HT-29 (cell line): ENCODE measurements at regions not wholly inside any gene's neighbourhood (a gene's known extent, or its start where the extent isn't known, plus 50 kb on each side); places are given as distances from the start of the nearest gene placed in this dataset.

Source experiments
- DNase-seq: peaks from one replicate; pipeline ENCODE4 v3.0.0-alpha.2; 2015; ENCODE audit warnings: low spot score

DNA sequence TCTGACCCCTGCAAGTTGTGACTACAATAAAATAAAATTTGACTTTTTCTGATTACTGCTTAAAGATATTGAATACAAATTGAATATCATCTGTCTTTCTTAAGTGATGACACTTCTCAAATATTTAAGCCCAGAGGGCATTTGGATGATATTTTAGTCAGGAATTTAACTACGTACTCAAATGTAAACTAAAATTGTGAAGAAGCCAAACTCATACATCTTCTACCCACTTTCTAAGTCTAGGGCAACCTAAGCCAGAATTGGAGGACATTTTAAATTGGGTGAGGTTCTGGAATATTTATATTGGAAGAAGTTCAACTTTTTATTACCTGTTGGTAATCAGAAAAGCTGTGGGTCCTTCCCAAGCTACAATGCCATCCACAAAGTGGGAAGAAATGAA, 149.1 kb upstream of the WDR11 start:
- no peak for DNase-seq

DNA sequence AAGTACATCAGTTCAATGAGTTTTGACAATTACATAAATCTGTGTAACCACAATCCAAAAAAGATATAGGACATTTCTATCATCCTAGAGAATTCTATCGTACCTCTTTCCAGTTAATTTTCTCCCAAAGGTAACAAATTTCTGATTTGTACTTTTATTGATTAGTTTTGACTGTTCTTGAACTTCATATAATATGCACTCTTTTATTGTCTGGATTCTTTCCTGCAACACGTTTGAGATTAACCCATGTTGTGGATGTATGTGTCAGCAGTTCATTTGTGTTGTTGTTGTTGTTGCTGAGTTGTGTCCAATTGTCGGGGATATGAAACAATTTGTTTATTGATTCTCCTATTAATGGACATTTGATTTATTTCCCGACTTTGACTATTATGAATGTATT, 145.9 kb upstream of the WDR11 start:
- DNase-seq: no peak

DNA sequence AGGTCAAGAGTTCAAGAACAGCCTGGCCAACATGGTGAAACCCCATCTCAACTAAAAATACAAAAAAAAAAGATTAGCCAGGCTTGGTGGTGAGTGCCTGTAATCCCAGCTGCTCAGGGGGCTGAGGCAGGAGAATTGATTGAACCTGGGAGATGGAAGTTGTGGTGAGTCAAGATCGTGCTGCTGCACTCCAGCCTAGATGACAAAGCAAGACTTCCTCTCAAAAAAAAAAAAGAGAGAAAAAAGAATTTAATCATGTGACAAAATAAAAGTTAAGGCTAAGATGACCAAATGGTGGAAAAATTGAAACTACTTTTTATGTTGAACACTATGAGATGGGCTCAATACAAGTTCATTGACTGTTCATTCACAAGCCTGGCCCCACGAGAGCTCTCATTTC, 141.1 kb upstream of the WDR11 start:
- DNase-seq: no peak

DNA sequence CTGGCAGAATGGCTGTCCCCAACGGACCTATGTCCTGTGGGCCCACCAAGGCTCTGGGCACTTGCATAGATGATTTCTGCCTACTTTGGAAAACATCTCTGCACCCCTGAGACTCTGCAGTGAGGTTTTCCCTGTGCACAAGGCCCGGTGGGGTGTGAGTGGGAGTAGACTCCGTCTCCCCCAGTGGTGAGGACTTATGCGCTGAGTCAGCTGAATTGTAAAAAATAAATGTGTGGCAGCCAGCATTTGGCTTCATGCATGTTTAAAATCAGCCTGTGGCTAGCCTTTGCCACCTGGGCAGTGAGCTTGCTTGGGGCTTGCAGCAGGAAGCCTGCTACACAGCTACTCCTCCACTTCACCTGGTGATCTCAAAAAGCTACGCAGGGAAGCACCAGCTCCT, 139.3 kb upstream of the WDR11 start:
- DNase-seq: no peak

DNA sequence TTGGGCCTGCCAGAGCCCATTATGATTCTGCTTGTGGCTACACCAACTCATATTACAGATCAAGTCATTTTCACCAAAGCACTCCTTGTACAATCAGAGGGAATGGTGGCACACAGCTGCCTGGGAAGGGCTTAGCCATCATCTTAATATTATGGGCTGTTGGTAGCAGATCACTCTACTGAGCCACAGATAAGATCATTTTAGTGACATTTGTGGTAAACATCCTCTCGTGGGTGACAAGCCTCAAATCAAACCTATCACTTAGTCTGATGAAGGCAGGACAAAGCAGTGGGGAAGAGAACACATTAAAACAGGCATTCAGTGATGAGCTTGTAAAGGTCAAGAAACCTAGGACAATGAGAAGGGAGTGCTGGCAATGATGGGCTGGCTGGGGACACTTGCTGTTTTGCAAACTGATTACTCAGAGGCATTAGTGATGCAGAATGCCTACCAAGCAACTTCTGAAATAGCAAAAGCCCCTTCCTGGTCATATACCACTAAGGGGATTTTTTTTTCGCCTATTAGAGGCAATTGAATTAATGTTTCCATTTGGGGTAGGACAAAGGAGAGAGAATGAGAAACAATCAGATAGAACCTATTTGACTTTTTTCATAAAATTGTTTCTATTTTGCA, 137.5 kb upstream of the WDR11 start:
- no peak for DNase-seq

DNA sequence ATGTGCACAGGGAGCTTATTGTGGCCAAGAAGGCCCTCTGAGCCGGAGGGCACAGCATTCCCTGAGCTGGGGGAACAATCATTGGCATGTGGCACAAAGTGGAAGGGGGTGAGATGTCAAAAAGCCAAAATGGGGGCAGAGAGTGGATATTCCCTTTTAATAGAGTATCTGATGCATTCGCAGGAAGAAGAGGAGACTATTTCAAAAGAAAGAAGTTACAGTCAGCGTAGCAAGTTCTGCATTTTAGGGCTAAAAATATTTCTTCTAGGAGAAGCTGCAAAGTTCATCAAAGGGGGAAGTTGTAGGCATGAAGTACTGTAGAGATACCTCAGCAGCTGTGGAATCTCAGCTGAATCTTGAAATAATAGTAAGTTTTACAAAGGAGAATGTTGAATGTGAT, 136.0 kb upstream of the WDR11 start:
- DNase-seq: no peak

DNA sequence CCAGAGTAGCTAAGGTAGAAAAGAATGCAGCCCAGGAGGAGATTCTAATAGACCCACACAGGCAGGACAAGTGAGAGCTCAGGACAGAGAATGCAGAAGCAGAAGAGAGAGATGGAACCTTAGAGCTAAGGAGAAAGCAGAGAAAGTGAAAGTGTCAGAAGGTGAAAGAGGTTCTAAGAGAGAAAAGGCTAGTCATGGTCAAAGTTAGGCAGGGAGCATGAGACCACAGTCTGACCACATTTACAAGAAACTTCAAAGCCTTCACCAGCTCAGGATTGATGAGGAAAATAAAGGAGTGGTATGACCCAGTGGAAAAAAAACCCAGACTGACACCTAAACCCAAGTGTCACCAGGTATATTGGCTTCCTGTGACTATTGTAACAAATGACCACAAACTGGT, 131.8 kb upstream of the WDR11 start:
- DNase-seq: no peak

DNA sequence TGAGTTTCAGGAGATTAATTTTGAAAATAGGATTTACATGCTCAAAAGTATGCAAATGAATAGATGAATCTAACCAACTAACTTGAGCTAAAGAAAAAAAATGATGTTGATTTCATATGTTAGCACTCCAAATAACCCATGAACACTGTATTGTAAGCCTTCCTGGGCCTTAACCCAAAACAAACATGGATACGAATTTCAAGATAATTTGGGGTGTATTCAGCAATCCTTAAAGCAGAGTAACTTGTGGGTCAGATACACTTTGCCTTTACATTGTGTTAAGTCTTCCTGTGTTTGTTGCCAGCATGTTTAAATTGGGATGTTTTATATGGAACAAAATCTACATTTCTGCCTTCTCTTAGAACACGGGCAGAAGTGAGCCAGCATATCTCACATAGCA, 124.2 kb upstream of the WDR11 start:
- DNase-seq: no peak

DNA sequence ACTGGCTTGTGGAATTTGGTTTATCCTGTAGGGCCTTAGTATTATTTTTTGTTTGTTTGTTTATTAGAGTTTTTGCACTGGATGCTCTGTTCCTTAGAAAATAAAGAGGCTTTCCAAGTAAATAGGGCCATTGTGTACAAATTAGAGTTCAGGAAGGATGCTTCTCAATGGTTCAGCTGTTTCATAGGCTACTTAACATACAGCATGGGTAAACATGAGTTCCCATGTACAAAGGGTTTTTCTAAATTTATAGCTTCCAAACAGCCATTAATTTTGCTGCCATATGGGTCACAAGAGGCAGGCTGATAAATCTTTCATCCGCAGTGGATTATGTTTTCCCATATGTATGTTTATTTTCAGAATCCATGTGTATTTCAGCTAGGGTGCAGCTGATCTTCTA, 121.6 kb upstream of the WDR11 start:
- DNase-seq: no peak

DNA sequence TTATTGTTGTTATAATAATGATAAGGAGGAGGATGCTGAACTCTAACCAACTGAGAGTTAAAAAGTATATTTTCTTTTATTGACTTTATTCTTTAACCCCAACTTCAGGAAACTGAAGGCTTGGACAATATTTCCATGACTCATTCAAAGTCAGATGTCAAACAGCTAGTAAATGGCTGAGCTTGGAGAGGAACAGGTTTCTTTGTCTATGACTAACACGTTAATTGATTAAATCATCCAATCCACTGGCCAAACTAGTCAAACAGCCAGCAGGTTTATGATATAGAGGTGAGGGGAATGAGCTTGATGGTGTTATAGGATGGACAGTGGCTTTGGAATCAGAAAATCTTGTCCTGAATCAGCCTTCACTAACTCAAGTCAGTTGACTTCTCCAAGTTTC, 119.1 kb upstream of the WDR11 start:
- peak; percentile 57 for DNase-seq

DNA sequence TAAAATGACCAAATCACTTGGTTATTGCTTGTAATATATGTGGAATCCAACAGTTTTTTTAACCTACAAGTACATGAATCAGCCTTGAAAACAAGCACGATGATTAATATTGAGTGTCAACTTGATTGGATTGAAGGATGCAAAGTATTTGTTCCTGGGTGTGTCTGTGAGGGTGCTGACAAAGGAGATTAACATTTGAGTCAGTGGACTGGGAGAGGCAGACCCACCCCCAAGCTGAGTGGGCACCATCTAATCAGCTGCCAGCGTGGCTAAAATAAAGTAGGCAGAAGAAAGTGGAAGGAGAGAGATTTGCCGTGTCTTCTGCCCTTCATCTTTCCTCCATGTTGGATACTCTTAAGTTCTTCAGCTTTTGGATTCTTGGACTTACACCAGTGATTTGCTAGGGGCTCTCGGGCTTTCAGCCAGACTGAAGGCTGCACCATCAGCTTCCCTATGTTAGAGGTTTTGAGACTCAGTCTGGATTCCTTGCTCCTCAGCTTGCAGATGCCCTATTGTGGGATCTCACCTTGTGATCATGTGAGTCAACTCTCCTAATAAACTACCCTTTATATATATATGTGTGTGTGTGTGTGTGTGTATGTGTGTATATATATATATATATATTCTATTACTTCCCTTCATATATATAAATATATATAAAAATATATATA, 118.4 kb upstream of the WDR11 start:
- DNase-seq: peak; percentile 10

DNA sequence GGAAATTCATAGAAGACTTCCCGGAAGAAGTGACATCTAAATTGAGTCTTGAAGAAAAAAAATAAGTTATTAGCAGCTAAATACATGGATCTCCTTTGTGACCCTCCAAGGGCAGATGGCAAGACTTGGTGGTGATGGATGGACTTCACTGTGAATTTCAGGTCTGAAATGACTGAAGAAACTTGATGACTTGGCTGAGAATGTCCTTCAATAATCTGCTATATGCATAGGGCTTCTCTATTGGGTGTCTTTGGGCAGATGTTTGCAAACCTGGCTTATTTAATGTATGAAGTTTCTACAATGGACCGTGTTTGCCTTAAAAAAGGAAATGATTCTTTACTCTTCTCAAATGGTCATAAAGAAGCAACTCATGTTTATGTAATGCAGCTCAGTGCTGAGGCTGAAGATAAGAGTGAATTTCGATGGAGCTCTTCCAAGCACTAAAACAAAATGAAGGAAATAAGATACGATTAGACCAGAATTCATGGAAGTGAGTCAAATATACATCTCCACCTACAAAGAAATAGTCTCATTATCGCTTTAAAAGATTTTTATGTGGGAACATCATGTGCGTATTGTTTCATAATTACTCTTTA, 116.6 kb upstream of the WDR11 start:
- DNase-seq: no peak

DNA sequence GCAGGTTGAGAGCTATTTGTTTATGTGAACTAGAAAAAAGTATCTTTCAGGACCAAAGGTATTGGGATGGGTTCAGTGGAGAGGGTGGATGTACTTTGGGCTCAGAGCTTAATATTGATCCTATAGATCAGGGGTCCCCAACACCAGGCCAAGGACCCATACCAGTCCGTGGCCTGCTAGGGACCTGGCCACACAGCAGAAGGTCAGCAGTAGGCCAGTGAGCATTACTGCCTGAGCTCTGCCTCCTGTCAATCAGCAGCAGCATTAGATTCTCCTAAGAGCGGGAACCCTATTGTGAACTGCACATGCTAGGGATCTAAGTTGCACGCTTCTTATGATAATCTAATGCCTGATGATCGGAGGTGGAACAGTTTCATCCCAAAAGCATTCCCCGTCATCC, 115.8 kb upstream of the WDR11 start:
- DNase-seq: no peak

DNA sequence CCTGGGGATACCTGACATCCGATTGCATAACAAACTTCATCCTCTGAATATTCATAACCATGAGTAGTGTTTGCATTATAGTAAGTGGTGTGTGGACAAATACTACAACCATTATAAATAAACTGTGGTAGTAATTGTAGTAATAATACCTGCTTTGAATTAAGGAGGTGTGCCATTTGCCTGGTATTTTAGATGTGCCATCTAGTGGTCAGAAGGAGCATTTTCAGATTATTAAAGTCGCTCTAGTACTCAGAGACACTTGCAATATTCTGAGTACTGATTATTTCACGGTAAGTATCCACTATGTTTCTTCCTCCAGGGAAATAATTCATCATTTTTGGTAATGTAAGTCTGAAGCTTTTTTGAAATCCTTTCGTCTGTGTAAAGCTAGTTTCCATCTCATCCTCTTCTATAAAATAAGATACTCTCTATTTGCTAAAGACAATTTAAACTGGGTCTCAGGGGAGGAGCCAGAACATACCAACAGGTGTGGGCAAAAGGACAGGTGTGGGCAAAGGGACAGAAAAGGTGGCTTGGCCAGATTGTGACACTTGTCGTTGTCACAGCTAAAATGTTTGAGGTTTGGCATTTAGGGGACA, 115.3 kb upstream of the WDR11 start:
- DNase-seq: peak; percentile 45

DNA sequence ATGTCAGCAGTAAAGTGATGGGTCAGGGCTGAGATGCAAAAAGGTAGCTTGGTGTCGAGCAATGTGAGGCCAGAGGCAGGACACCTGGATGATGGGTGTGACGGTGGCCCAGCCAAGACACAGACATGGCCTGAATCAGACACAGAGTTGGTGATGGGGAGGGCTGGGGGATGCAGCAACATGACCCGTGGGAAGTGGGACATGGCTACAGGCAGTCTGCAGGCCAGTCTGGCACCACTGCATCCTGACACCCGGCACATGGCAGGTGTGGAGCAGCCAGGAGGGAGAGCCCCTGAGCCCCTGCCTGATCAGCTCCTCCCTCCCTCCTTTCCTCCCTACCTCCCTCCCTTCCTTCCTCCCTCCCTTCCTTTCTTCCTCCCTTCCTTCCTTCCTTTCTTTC, 114.8 kb upstream of the WDR11 start:
- DNase-seq: no peak

DNA sequence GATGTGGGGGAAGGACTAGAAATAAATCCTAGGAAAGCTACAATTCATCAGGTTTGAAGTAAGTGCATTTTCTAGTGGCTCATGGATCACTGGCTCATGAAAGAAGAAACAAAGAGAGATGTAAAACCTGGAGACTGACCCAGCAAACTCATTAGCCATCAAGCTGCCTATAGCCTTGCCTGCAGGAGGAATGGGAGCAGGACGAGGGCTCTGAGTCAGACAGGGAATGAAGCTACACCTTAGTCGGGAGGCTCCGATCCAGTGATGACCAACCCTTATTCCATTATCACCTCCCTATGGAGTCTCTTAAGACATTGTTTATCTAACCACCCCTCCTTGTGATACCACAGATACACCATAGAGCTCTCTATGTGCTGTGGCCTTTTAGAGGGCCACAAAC, 112.5 kb upstream of the WDR11 start:
- no peak for DNase-seq

DNA sequence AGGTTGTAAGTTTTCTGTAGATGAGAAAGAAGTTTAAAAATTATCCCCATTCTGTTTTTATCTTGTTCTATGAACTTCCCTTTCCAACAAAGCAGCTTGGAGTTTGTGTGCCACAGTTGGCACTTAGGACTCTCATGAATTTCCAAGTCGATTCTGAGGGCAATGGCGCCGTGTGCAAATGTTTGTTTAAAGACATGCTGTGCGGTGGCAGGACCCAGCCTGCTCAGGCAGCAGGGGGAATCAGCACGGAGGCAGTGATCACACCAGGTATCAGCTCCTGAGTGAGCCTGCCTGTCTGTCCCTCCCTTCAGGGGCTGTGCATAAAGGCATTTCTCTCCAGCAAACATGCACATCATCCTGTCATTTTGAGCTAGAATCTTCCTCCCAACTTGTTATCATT, 109.8 kb upstream of the WDR11 start:
- peak; percentile 13 for DNase-seq

DNA sequence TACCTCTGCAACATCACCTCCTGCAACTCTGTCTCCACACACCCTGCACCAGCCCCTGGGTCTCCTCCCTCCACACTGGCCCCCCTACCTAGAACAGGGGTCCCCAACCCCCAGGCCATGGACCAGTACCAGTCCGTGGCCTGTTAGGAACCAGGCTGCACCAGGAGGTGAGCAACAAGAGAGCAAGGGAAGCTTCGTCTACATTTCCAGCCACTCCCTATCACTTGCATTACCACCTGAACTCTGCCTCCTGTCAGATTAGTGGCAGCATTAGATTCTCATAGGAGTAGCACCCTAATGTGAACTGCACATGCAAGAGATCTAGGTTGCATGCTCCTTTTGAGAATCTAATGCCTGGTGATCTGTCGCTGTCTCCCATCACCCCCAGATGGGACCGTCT, 108.8 kb upstream of the WDR11 start:
- DNase-seq: no peak

DNA sequence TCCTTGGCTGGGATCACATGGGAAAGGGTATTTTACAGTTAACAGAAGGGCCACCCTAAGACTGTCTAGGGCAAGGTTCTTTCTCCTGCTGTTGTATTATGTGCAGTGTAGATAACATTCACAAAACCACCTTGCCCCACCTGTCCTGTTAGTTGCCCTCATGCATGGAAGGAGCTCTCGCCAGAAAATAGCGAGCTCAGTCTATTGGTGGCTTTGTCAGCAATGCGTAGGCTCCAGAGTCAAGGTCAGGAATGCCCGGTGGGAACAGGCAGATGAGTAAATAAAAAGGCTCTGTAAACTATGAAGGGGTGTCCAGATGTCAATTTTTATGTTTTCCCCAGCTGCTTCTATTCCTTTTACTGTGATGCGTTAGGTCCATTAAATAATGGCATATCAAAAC, 107.1 kb upstream of the WDR11 start:
- DNase-seq: no peak

DNA sequence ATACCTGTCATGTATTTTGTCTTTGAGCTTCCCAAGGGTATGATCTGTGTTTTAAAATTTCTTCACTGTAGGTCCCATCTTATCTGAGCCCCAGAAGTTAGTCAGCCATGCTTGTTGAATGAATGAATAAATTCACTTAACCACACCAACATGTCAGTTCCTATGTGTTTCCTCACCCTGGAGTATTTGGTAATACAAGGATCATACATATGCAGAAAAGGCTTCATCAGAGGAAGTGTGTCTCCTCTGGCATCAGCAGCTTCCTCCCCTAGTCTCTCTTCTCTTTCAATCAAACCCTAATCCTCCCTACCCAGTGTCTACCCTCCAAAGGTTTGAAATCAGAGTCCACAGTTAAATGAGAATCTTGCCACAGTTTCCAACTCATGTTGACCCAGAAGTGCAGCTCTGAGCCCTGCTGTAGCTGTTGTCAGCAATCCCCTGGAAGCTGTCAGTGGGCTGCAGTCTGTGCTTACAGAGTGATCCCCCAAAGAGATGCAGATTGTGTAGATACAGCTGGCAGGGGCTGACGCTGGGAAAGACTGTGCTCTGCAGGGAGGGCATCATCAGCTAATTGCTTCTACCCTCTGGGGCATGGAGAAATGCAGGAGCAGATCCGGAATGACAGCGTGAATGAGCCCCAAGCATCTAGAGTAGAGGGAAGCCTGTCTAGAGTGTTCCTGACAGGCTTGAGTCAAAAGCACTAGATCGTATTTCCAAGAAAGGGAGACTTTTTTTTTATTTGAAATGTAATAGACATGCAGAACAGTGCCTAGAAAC, 105.0 kb upstream of the WDR11 start:
- DNase-seq: no peak

DNA sequence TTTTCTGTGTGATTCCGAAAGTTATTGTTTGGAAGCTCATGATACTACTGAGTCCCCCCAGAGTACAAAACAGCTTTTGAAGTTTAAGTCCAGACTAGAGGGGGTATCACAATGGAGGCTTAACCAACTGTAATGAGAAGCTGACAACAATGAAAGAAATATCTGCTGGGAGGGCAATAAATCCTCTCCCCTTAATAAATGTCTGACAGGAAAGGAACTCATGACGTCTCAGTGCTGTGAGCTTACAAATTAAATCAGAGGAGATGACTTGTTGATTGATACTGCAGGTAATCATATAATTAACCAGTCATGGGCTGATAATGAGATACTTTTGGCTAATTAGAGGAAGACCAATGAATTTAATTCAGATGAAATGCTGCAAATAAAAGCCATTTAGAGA, 102.6 kb upstream of the WDR11 start:
- DNase-seq: no peak

DNA sequence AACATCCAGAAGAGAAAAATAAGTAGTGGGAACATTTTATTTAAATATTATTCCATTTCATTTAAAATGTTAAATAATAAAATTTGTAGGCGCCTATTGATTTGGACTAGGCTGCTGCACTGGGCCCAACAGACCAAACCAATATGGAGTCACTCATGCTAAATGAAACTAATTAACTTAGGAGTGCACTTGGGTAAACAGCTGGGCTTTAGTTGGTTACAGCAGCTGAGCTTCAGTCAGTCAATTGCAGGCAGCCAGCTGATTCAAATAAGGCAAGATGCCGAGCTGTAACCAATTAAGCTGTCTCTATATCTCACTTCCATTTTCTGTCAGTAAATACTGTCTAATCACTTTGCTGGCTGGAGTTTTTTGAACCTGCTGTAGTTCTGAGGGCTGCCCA, 102.1 kb upstream of the WDR11 start:
- DNase-seq: no peak
